ENCODE measurements at regions not wholly inside any gene's neighbourhood (a gene's known extent, or its start where the extent isn't known, plus 50 kb on each side); places are given as distances from the start of the nearest gene placed in this dataset.

DNA sequence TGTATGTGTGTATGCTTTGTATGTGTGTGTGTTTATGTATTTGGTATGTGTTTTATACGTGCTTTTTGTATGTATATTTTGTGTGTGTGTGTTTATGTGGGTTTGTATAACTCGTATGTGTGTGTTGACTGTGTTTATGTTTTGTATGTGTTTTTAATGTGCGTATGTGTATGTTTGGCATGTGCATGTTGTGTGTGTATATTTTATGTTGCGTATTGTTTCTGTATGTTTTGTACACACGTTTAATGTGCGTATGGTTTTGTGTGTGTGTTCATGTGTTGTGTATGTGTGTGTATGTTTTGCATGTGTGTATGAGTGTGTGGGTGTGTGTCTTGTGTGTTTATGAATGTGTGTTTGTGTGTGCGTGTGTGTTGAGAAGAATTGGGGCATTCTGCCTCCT lies 55.2 kb upstream of the NCK2 start:
- TF ChIP-seq EZH2phosphoT487 (IDR thresholded peaks at IDR 0.05; ENCODE audit: insufficient read depth, low read depth) (no peak), EZH2 (IDR thresholded peaks at IDR 0.05; ENCODE audit: insufficient read depth, poor library complexity, severe bottlenecking) (no peak)
